Suprapubic skin (tissue), 3 donors: ENCODE measurements at regions not wholly inside any gene's neighbourhood (a gene's known extent, or its start where the extent isn't known, plus 50 kb on each side); places are given as distances from the start of the nearest gene placed in this dataset.

Experiments used
- CTCF ChIP-seq, 2 donors: fragments of 200-600 bp in 1 of 2; fragments of 450-650 bp in 1 of 2; sonication (generic) in 1 of 2; IDR thresholded peaks; one replicate each; pipeline ENCODE4 v1.5.1; 2016 to 2019; ENCODE audit warnings: antibody characterized with exemption in 2 of 2, mild to moderate bottlenecking in 1 of 2, moderate library complexity in 1 of 2
- POLR2AphosphoS5 ChIP-seq, 3 donors: sonication (generic); formaldehyde crosslinking; IDR thresholded peaks; one replicate each; pipeline ENCODE4 v1.6.1; 2017; ENCODE audit warnings: antibody characterized with exemption in 3 of 3

GRCh38 chr9:81369121-81369520 is 320.2 kb downstream of the TLE1 start:
- TF ChIP-seq CTCF (IDR thresholded peaks at IDR 0.05) (no peak), POLR2AphosphoS5 (IDR thresholded peaks at IDR 0.05) (no peak)
